ENCODE measurements at regions not wholly inside any gene's neighbourhood (a gene's known extent, or its start where the extent isn't known, plus 50 kb on each side); places are given as distances from the start of the nearest gene placed in this dataset.
"Not testable (repeated sequence)": the region's sequence is repeated elsewhere in the genome, so short reads cannot be mapped to it uniquely, and the experiment has no call there.

DNA sequence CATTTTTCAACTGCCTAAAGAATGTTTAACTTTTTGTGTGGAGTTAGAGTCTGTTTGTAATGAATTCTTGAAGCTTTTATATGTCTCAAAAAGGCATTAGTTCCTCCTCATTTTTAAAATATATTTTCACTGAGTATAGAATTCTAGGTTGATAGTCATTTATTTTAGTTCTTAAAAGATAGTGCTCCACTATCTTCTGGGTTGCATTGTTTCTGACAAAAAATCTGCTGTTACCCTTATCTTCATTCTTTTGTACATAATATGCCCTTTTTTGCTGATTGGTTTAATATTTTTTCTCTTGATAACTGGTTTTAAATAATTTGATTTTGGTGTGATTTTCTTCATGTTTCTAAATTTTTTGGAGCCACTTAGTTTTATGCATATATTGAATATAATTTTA lies 754.7 kb upstream of the GYPC start:
- no peak for DNase-seq

DNA sequence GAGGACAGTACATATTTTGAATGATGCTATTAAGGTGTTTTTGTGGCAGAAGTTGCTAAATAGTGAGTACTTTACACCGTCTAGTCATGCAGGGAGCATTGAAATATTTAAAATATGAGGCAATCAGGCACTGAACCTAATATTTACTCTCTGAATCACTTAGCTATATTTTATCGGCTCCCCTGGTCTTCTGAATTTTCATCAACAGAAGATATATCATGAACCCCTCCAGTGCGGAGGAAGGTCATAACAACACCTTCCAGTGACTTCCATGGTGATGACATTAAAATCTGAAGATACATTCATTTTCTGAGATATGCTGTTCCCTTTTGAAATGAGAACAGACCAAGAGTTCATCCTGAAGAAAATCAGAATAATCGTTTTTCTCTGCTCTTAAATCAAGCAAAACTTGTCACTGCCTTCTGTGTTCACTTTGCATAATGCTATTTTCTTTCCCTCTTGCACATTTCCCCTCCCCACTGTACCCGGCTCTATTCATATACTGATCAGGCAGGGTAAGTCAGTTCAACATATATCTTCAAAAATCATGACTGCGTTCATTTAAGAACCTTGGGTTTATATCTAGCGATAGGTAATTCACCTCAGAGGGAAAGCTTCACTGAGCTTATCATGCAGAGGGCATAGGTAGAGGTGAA lies 729.9 kb upstream of the GYPC start:
- DNase-seq: no peak

DNA sequence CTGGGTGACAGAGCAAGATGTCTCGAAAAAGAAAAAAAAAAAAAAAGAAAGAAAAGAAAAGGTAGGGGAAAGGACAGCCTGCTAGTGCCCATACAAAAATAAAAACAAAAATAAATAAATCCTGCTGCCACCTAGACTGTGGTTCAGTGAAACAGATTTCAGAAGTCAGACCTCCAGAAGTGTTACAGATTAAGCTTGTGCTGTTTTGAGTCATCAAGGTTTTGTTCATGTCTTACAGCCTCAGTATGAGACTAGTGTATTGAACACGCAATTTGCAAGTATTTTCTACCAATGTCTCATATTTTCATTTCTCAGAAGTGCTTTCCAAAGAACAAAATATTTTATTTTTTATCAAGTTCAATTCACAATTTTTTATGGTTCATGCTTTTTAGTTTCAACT lies 720.4 kb upstream of the GYPC start:
- no peak for DNase-seq

DNA sequence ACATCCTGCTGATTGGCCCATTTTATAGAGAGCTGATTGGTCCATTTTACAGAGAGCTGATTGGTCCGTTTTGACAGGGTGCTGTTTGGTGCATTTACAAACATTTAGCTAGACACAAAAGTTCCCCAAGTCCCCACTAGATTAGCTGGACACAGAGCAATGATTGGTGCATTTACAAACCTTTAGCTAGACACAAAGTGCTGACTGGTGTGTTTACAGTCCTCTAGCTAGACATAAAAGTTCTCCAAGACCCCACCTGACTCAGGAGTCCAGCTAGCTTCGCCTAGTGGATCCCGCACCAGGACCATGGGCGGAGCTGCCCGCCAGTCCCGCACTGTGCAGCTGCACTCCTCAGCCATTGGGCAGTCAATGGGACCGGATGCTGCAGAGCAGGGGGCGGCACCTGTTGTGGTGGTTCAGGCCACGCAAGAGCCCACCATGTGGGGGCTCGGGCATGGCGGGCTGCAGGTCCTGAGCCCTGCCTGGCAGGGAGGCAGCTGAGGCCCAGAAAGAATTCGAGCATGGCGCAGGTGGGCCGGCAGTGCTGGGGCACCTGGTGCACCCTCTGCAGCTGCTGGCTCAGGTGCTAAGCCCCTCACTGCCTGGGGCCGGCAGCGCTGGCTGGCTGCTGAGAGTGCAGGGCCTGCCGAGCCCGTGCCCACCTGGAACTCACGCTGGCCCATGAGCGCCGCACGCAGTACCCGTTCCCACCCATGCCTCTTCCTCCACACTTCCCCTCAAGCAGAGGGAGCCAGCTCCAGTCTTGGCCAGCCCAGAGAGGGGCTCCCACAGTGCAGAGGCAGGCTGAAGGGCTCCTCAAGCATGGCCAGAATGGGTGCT lies 713.2 kb upstream of the GYPC start:
- no peak for DNase-seq

DNA sequence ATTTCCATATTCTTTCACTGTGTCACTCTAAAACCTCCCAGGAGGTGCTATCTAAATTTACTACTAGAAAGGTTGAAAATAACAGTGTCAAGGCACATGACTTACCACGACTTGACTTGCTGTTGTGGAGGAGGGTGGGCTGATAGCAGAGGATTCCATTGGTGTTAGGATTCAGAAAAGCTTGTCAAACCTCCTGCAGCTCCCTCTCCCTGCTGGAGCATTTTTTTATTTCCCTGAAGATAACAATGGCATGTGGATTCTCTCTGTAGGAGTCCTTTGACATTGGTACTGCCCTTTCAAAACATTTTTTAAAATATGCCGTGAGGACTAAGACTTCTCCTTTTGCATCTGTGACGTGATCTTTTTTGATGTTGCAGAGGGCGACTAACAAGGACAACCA lies 696.9 kb upstream of the GYPC start:
- no peak for DNase-seq

DNA sequence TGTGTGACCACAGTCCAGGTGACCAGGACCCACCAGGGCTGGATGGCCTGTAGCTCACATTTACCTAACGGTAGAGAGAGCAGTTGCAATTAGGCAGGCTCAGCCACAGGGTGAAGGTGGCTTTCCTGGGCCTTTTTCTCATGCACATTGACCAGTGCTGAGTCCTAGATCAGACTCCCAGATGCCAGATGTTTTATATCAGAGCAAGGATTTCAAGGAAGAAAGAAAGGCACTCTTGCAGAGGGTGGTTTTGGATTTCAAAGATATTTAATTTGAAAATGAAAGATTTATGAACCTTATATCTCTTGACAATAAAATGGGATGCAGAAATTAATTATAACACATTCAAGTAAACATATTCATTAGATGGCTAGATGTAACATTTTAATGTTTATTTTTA lies 694.2 kb upstream of the GYPC start:
- DNase-seq: no peak

DNA sequence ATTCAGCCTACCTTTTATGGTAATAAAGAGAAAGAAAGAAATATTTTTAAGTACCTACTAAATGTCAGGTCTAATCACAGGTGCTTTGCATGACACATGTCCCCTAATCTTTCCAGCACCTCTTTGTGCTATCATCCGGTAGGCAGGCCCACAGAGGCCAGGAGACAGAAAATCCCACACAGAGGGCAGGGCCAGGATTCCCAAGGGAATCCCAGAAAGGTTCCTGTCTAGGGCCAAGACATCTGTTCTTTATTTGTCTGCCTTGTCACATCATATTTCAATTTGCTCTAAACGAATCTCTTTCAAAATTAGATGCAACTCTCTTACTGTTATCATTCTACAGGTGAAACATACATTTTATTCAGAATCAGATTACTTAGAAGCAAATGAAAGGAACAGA lies 676.1 kb upstream of the GYPC start:
- DNase-seq: no peak

DNA sequence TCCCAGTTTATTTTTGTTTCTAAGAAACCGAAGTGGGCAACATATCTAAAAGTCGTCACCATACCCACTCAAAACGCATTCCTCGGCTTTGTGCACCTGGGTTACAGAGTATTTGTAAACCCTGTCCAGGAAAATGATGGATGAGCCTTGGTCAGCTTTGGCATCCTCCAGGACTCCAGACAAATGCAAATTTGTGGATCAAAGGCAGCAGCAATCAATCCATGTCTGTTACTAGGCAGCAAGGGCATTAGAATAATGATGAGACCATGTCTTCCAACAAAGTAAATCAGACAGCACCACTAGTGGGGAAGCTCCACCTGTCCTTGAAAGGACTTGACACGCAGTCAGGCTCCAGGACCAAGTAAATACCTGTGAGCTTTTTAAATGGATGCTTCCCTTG lies 672.6 kb upstream of the GYPC start:
- no peak for DNase-seq

DNA sequence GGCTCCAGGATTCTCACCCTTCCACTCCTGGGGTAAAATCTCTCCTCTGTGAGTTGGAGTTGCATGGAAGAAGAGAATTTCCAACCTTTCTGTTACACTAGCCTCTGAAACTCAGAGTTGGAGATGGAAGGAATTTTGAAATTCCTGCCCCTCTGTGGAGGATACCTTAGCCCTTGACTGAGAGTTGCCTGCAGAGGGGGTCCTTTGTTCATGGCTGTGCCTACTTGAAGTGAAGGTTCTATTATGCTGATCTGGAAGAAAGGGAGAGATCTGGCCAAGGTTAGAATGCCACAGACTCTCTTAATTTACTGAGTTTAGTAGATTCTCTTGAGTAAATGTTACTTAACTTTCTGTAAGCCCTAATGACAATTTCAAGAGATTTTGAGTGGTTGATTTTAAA lies 626.6 kb upstream of the GYPC start:
- no peak for DNase-seq

DNA sequence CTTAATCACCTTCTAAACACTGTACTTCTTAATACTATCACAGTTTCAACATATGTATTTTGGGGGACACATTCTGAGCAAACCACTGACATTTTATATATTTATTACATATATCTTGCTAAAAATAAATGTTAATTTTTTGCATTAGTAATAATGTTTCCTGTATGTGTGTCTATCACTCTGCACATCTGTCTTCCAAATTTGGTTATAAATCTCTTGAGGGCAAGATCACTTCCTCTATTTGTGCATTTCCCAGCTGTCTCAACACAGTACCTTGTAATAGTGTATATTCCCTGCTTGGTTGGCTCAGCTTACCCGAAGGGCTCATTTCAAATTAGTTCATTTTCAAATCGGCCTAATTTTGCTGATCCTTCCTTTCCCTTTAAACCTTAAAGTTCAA lies 617.1 kb upstream of the GYPC start:
- no peak for DNase-seq

DNA sequence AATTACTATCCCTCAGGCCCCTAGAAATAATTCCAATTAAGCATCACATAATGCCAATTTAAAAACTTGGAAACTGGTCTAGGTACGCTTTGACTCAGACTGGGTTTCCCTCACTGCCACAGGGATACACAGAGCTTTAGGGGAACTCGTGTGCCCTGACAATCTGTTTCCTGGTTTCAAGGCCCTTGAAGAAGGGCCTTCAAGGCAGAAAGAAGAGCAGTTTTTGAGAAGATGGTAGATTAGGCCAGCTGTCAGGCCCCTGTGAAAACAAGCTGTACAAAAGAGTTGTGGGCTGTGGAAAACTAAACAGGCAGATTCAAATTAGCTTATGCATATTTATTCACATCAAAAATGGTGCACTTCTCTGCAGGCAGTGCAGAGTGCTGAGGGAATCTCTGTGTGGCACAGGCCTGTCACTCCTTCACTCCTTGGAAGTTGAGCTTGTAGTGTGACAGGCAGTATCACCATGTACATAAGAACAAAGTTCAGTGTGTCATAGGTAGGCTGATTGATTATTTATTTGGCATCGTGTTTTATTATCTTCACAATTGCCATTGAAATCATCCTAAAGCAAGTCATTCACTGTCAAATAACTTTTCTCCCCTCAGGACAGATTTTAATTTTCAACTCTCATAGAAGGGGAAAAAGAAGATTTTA lies 614.4 kb upstream of the GYPC start:
- no peak for DNase-seq

DNA sequence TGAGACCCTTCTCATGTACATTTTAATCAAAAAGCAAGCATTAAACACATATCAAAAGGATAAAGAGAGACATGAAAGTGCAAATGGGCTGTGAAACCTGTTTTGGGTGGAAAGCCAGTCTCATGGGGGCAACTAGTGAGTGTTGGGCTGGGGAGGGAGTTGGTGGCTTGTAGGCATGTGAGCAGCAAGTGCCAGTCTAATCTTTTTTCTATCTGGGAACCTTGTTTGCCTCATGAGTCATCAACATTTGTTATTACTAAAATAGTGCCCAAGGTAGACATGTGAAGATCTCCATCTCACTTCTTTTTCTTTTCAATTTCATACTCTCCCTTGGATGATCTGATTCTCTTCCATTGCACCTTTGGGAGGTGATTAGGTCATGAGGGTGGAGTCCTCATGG lies 613.9 kb upstream of the GYPC start:
- DNase-seq: no peak

DNA sequence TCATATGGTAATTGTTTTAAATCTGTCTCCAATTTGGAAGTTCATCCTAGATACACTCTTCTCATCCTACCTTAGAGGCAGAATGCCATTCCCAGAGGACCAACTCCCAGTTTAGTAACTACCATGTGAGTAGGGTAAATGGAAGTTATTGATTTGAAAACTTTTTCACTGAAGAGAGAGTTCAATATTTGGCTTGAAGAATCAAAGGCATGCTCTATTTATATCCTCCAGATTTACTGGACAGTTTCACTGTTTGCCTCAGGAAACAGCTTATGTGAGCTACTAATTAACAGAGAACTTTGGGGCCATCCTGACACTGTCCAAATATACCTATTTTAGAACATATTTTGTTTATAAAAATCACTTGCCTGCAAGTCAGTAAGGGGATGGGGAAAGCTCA lies 607.2 kb upstream of the GYPC start:
- no peak for DNase-seq

DNA sequence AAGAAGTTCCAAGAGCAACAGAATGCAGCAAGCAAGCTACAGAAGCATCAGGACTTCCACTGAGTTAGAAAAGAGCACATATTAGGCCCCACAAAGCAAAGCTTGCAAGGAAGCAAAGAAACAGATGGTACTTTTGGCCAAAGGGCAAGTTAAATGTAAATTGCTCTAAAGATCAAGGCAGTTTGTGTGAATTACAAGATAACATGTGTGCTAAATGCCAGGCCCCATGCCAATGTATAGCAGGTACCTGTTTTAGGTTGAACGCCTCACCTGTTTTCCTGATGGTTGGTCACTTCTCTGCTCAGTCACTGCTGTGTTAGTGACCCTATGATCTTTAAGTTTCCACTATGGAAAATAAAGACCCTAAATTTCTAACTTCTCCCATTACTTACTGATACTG lies 606.5 kb upstream of the GYPC start:
- no peak for DNase-seq

DNA sequence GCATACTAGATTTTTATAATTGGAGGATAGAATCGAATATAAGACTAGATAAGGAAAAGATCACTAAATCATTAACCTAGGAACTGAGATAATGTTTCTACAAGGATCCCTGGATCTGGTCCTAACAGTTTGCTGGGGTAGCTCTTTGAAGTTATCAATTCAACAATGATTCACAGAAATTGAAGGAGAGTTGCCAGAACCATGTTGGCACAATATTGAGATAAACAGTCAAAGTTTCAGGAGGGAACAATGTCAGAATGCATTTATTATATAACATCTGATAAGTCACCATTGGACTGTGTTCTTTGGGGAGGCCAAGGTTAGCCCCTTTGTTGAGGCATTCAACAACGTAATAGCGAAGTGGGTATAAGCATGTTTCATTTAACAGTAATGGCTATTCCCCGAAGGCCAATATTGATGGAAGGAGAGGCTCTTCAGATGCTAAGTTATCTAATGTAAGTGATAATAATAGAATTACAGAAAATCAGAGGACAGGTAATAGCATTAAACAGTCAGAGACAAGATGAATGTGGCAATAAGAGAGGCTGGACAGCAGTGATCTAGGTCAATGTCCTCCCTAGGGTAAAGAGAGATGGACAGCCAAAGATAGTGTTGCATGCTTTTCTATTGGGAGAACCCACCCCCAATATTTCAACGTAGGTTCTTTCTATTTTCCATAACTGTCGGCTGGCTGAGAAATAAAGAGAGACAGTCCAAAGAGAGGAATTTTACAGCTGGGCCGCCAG lies 604.8 kb upstream of the GYPC start:
- no peak for DNase-seq

DNA sequence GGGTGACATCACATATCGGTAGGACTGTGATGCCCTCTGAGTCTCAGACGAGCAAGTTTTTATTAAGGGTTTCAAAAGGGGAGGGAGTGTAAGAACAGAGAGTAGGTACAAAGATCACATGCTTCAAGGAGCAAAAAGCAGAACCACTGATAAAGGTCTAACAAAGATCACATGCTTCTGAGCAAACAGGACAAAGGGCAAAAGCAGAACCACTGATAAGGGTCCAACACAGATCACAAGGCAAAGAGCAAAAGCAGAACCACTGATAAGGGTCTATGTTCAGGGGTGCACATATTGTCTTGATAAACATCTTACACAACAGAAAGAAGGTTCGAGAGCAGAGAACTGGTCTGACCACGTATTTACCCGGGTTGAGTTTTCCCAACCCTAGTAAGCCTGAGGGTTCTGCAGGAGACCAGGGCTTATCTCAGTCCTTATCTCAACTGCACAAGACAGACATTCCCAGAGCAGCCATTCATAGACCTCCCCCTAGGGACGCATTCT lies 604.2 kb upstream of the GYPC start:
- not testable (repeated sequence) for DNase-seq

DNA sequence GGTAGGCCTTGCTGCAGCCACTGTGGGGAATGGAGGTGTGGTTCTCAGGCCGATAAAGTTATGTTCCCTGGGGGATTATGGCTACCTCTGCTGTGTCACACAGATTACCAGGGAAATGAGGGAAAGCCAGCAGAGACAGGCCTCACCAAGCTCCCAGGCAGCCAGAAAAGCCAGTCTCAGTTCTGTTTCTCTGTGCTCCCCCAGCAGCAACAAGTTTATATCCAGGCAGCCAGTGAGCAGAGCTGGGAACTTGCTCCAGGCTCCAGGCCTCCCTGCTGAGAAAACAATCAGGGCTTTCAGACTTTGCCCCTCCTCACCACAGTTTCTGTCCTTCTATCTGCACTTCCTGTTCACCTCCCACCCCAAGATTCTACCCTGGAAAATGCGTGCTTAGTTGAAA lies 596.6 kb upstream of the GYPC start:
- DNase-seq: no peak

DNA sequence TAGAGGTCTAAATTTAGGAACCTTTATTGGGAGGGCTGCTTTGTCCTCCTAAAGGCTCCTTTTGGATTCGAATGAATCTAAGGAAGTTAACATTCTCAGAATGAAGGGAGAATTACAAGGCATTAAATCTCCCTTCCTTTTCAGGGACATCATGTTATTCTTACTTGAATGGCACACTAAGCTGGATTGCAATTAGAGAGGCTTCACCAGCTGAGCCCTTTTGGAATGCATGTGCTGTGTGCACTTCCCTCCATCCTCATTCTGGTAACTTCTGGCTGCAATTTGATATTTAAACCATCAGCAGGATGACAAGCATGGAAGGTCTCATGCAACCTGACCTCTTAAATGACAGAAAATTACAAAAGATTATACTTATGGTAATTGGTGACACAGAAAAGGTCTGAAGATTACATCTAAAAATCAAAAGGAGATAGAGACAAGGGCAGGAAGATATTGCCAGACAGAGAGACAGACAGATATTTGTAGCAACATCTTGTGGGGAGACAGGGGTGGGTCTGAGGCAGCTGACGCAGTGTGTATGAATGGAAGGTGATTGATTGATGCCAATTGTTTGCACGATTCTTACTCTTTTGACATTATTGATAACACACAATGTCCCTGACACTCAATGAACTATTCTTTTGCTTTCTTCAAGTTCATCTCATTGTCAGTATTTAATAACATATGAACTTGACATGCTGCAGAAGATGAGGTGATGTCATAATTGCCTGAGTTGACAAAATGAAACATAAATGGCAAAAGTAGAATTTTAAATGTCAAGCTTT lies 570.8 kb upstream of the GYPC start:
- DNase-seq: no peak

DNA sequence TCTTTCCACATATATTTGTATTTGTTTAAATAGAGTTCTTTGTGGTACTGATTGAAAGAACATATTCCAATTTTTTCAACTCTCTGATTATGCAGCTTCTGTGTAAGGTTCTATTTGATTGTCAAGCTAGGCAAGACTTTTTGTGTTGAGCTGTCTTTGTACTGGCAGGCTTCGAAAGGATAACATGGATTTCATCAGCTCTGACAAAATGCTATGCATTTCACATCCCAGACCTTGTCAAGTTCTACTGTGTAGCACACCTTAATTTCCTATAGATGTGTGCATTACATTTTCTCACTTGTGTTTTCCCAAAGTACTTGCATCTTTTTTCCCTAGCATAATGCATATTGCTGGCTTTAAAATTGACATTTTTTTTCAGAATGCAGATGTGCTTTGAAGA lies 555.0 kb upstream of the GYPC start:
- DNase-seq: no peak

DNA sequence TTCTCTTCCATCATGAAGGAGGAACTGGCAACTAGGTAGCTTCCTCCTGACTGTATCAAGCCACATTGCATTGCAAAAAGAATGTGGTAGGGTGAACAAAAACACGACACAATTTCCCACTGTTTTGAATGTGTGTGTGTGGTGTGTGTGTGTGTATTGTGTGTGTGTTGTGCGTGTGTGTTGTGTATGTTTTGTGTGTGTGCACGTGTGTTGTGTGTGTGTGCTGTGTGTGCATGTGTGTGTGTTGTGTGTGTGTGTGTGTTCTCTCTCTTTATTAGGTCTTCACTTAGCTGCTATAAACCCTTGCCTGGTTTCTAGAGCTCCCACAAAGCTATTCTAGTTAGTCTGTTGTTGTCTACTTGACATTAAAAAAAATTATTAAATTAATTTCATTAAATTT lies 550.0 kb upstream of the GYPC start:
- DNase-seq: no peak

DNA sequence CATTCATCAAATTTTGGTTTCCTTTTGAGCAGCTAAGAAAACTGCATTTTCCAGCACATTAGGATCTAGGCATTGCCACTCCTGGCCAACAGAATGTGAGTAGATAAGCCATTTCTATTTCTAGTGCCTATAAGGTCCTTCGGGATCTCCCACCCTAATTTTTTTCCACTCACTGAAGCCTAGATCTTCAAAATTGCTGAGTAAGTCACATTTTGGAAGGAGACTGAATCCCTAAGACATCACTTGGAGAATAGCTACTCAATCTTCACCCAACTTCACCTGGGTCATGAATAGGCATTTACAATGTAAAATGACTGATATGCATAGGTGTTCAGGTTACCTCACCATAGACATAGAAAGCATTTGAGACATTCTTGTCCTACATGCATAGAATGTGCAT lies 548.1 kb upstream of the GYPC start:
- DNase-seq: no peak

DNA sequence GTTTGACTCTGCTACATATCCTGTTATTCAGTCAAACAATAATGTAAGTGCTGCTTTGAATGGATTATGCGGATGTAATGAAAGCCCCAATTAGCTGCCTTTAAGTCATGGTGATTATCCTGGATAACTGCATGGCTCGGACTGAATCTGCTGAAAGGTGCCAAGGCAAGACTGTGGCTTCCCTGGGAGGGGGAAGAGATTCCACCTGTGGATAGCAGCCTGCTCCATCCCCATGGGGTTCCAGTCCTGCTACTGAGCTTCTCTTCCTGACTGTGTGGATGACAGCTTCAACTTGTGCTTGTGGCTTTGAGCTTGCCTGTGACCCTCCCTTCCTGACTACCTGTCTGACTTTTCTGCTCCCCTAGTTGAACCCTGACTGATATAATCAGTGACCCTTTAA lies 540.0 kb upstream of the GYPC start:
- DNase-seq: no peak

DNA sequence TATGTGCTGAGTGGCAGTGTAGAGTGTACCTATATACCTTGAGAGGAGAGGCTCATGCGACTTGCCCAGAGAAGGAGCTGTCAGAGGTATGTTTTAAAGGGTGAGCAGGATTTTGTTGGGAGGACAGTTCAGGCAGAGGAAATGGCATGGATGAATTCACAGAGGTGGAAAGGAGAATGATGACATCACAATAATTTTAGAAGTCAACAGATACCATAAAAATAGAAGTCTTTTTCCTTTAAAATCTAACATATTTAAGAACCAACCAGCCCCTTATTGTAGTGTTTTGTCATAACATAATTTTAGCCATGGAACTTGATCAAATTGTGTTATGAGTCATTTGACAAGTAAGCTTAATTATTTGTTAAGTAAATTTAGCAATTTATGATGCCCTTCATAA lies 538.1 kb upstream of the GYPC start:
- DNase-seq: no peak

All from NCI-H226 (cell line).